NCI-H2196 (cell line): ENCODE measurements at regions not wholly inside any gene's neighbourhood (a gene's known extent, or its start where the extent isn't known, plus 50 kb on each side); places are given as distances from the start of the nearest gene placed in this dataset.

Source experiments
- DNase-seq: peaks from one replicate; lab custom pipeline; 2025; ENCODE audit not compliant: unreplicated experiment; lab: John Stamatoyannopoulos, UW

DNA sequence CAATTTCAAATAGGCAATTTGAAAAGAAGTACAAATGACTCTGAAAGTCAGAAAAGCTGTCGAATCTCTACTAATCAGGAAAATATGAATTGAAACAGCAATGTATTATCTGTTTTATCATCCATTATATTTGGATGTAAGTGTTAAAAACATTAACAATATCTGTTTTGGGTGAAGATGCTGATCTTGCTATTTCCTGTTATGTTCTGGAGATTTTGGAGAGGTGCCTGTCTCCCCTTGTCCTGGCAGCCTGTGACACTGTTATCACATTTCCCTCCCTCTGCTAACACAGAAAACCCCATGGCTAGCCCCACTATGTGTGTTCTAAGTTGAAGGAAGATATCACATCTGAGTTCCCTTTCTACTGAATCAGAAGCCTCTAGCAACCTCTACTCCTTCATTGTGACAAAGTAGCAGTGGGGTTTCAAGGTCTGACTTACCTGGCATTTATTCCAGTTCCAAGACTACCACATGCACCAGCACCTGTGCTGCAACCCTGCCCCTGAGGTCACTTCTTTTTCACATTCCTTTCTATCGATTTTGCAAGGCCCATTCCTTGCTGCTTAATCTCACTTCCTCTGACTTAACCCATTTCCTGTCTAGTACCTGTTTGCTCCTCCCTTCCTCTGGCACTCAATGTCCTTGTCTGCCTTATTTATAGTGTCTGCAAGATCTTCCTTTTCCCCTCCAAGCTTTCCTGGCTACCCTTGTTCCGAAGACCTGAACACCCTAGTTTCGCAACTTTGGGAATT is 95.5 kb upstream of the COL8A1 start:
- DNase-seq, result no peak

DNA sequence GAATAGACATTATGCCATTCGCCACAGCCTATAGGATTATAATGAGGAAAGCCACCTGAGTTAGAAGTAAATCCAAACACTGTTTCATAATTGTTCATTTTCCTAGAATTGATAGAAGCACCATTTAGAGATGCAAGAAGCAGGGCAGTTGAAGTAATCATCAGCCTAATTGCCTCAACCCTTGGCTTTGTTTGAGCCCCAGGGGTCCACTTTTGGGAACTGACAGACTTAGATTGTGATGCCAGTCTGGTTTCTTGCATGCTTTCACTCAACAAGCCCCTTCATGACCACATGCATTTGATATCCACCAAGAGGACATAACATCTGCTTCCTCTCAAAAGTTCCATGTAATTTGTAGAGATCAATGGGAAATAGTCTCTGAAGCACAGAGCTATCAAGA is 97.2 kb upstream of the COL8A1 start:
- no peak for DNase-seq

DNA sequence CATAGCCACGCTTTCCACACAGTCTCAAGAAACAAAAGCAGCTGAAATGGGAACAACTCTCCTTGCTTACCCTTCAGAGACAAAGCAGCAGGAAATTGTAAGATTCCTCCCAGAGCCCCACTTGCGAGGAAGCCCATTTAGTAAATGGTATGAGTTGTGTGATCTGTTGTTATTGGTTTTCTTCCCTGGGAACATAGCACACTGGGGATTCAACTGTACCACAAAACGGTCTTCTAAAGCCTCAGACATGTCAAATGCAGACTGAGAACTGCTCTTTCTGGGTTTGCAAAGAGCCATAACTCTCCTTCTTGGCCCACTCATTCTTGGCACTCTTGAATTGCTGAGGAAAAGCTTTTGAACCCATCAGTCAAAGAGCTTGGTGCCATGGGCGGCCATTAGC is 101.0 kb upstream of the COL8A1 start:
- no peak for DNase-seq

- DNase-seq, result no peak
Observed at GRCh38 chr3:99536555-99537314, 101.7 kb upstream of the COL8A1 start.

GRCh38 chr3:99534951-99535704 is 103.3 kb upstream of the COL8A1 start:
- no peak for DNase-seq

DNA sequence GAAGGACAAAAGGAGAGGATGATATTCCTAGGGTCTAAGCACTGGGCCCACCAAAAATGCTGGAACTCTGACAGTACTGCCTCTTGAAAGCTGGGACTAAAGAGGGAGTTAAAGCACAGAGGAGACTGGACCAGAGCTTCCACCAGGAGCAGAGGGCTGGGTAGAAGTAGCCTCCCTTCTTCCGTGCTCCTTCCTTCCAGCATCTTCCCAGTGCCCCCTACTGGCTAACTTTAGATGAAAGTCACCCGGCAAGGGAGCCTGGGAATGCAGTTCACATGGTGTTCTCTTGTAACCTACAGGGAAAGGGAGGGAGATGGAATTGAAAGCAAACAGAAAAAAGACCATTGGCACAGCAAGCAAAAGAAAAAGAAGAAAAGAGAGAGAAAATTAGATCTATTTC is 106.1 kb upstream of the COL8A1 start:
- DNase-seq, result peak; percentile 6

DNA sequence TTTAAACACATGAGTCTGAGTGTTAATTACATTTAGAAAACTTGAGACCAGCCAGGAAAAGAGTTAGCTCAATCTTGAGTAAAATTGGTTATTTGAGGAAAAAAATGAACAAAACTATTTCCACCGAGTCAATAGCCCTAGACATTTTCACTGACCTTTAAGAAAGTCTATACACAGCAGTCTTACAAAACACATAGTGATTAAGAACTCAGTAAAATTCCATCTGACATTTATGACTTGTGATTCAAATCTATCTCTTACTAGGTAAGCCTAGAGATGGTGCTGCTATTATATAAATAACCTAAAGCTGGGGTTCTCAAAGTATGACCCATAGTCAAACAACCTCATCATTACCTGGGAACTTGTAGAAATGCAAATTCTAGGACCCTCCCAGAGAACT is 109.1 kb upstream of the COL8A1 start:
- no peak for DNase-seq

DNA sequence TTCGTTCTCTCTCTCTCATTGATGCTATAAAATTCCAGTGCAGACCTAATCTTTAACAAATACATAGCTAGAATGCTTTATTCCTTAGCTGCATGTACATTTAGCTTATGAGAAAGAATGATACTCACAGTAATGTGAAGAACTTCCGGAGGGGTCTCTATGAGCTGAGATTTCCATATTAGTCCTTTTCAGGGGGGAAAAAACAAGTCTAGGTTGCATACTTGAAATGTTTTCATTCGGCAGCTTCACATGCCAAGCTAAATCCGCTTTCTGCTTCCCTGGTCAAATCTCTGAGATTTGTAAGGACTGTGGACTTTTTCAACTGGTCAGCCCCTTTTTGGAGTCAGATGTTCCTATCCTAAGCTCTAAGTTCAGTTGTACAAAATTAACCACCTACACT is 111.5 kb upstream of the COL8A1 start:
- no peak for DNase-seq

DNA sequence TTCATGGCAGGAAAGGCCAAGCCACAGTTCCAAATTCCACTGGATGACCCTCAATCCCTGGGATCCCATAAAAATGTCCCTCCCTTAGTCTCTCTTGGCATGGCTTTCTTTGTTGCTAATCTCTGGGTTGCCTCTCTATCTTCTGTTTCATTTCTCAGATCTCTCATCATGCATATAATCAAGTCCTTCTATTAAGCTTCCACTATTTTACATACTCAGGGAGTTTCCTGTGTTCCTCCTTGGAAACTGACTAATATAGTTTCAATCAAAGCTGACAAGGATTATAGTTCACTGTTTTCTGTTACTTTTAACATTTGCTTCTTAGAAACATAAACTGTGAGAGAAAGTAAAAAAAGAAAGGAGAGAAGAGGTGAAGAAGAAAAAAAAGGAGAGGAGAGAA is 113.8 kb upstream of the COL8A1 start:
- DNase-seq, result no peak

- no peak for DNase-seq
Observed at GRCh38 chr3:99523431-99524127, 114.8 kb upstream of the COL8A1 start.

- DNase-seq, result no peak
Observed at GRCh38 chr3:99522147-99522546, 116.2 kb upstream of the COL8A1 start.

GRCh38 chr3:99521551-99521950 is 116.8 kb upstream of the COL8A1 start:
- DNase-seq, result no peak

GRCh38 chr3:99520513-99520912 is 117.9 kb upstream of the COL8A1 start:
- no peak for DNase-seq

DNA sequence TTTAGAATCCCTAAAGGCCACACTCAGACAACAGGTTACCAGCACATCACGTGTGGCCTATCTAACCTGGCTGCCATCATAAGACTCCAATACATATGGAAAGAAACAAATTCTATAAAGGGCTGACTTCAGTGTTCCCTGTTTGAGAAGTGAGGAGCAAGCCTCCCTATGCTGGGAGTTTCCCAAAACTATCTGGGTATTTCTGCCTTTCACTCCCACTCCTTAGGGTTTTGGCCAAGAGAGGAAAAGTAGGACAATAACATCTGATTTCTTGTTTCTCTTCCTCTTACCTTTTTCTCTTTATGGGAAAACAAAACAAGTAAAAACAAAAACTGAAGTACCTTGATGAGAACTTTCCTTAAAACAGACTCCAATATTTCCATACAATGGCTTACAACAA is 121.5 kb upstream of the COL8A1 start:
- DNase-seq, result no peak

GRCh38 chr3:99515891-99516290 is 122.5 kb upstream of the COL8A1 start:
- no peak for DNase-seq

GRCh38 chr3:99509224-99509623 is 129.2 kb upstream of the COL8A1 start:
- DNase-seq, result no peak

- DNase-seq, result no peak
Observed at GRCh38 chr3:99508191-99508590, 130.2 kb upstream of the COL8A1 start.

GRCh38 chr3:99505646-99506269 is 132.6 kb upstream of the COL8A1 start:
- DNase-seq, result no peak

DNA sequence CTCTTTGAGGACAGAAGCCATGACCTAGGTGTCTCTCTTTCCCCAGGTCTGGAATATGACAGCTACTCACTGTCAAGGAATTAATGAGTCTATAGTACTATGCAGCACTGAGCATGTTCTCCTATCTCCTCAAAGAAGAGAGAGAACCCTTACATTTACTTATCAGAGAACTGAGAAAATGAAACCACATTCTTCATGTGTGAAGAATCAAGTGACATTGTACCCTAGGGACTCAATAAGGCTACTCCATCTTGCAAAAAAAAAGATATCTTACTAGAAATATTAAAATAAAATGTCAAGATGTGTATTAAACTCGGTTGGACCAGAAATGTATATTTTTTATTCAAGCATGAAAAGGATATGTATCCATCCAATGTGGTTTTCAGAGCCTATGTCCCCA is 133.2 kb upstream of the COL8A1 start:
- no peak for DNase-seq

GRCh38 chr3:99504258-99504657 is 134.1 kb upstream of the COL8A1 start:
- no peak for DNase-seq

DNA sequence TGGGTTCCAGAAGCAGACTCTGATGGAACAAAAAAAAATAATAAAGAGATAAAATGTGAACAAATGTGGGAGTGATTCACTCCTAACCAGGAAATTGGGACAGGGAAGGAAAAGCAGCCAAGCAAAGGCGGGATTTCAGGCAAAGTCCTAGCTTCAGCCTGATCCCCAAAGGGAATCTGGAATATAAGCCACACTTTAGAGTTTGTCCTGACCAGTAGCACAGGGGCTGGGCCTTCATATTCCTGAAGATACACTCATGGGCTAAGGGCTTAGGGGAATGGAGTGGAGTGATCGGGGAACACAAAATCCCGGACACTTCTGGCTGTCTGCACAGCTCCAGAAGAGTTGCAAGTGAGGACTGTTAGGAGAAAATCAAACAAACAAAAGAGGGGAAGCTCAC is 135.0 kb upstream of the COL8A1 start:
- DNase-seq, result no peak
